ENCODE measurements at regions not wholly inside any gene's neighbourhood (a gene's known extent, or its start where the extent isn't known, plus 50 kb on each side); places are given as distances from the start of the nearest gene placed in this dataset.

DNA sequence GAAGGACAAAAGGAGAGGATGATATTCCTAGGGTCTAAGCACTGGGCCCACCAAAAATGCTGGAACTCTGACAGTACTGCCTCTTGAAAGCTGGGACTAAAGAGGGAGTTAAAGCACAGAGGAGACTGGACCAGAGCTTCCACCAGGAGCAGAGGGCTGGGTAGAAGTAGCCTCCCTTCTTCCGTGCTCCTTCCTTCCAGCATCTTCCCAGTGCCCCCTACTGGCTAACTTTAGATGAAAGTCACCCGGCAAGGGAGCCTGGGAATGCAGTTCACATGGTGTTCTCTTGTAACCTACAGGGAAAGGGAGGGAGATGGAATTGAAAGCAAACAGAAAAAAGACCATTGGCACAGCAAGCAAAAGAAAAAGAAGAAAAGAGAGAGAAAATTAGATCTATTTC, 106.1 kb upstream of the COL8A1 start:
- no peak overlapping the region for H3K4me3 ChIP-seq
- H3K27ac ChIP-seq = no peak overlapping the region
- no peaks in the 10 kb centered on the region for H3K9me3 ChIP-seq
- WGBS, 2 donors (ENCODE audit: low coverage in 1 of 2) = 70 to 79% methylated on average over 1 to 2 of the region's 2 CpGs
- no peaks in the 10 kb centered on the region for H3K27me3 ChIP-seq
- no peak for TF ChIP-seq POLR2AphosphoS5 (IDR thresholded peaks at IDR 0.05)
- no peak for TF ChIP-seq EP300 (IDR thresholded peaks at IDR 0.05)
- no peak for TF ChIP-seq POLR2A (IDR thresholded peaks at IDR 0.05)
- TF ChIP-seq, protein P1, sequence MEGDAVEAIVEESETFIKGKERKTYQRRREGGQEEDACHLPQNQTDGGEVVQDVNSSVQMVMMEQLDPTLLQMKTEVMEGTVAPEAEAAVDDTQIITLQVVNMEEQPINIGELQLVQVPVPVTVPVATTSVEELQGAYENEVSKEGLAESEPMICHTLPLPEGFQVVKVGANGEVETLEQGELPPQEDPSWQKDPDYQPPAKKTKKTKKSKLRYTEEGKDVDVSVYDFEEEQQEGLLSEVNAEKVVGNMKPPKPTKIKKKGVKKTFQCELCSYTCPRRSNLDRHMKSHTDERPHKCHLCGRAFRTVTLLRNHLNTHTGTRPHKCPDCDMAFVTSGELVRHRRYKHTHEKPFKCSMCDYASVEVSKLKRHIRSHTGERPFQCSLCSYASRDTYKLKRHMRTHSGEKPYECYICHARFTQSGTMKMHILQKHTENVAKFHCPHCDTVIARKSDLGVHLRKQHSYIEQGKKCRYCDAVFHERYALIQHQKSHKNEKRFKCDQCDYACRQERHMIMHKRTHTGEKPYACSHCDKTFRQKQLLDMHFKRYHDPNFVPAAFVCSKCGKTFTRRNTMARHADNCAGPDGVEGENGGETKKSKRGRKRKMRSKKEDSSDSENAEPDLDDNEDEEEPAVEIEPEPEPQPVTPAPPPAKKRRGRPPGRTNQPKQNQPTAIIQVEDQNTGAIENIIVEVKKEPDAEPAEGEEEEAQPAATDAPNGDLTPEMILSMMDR (IDR thresholded peaks at IDR 0.05) = peak in 3 of 4 experiments; percentile 16 to 53 (median 32)
- no peak for ATAC-seq
- no peaks in the 10 kb centered on the region for H3K4me1 ChIP-seq
- no peaks in the 10 kb centered on the region for H3K36me3 ChIP-seq

DNA sequence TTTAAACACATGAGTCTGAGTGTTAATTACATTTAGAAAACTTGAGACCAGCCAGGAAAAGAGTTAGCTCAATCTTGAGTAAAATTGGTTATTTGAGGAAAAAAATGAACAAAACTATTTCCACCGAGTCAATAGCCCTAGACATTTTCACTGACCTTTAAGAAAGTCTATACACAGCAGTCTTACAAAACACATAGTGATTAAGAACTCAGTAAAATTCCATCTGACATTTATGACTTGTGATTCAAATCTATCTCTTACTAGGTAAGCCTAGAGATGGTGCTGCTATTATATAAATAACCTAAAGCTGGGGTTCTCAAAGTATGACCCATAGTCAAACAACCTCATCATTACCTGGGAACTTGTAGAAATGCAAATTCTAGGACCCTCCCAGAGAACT, 109.1 kb upstream of the COL8A1 start:
- Histone ChIP-seq H3K27me3 (no peaks in the 10 kb centered on the region), H3K4me3 (no peak overlapping the region), H3K36me3 (no peaks in the 10 kb centered on the region), H3K27ac (no peak overlapping the region), H3K9me3 (no peaks in the 10 kb centered on the region), H3K4me1 (no peaks in the 10 kb centered on the region)
- TF ChIP-seq, protein P1 (IDR thresholded peaks at IDR 0.05) = no peak
- TF ChIP-seq POLR2AphosphoS5 (IDR thresholded peaks at IDR 0.05) = no peak
- no peak for ATAC-seq
- WGBS, 2 donors (ENCODE audit: low coverage in 1 of 2) = 95 to 100% methylated on average over 1 of the region's 1 CpG

DNA sequence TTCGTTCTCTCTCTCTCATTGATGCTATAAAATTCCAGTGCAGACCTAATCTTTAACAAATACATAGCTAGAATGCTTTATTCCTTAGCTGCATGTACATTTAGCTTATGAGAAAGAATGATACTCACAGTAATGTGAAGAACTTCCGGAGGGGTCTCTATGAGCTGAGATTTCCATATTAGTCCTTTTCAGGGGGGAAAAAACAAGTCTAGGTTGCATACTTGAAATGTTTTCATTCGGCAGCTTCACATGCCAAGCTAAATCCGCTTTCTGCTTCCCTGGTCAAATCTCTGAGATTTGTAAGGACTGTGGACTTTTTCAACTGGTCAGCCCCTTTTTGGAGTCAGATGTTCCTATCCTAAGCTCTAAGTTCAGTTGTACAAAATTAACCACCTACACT, 111.5 kb upstream of the COL8A1 start:
- no peak for TF ChIP-seq EP300 (IDR thresholded peaks at IDR 0.05)
- TF ChIP-seq POLR2AphosphoS5 (IDR thresholded peaks at IDR 0.05) = no peak
- TF ChIP-seq, protein P1 (IDR thresholded peaks at IDR 0.05) = no peak
- no peak for TF ChIP-seq POLR2A (IDR thresholded peaks at IDR 0.05)
- Histone ChIP-seq H3K4me1 (no peaks in the 10 kb centered on the region), H3K36me3 (no peaks in the 10 kb centered on the region), H3K27ac (no peak overlapping the region), H3K27me3 (no peaks in the 10 kb centered on the region), H3K9me3 (no peaks in the 10 kb centered on the region), H3K4me3 (no peak overlapping the region)
- WGBS, 2 donors (ENCODE audit: low coverage in 1 of 2) = 51 to 65% methylated on average over 3 to 4 of the region's 4 CpGs
- ATAC-seq = no peak

DNA sequence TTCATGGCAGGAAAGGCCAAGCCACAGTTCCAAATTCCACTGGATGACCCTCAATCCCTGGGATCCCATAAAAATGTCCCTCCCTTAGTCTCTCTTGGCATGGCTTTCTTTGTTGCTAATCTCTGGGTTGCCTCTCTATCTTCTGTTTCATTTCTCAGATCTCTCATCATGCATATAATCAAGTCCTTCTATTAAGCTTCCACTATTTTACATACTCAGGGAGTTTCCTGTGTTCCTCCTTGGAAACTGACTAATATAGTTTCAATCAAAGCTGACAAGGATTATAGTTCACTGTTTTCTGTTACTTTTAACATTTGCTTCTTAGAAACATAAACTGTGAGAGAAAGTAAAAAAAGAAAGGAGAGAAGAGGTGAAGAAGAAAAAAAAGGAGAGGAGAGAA, 113.8 kb upstream of the COL8A1 start:
- H3K27ac ChIP-seq = no peak overlapping the region
- H3K4me3 ChIP-seq = no peak overlapping the region
- H3K4me1 ChIP-seq = no peaks in the 10 kb centered on the region
- no peak for ATAC-seq
- no peaks in the 10 kb centered on the region for H3K9me3 ChIP-seq
- no peaks in the 10 kb centered on the region for H3K36me3 ChIP-seq
- H3K27me3 ChIP-seq = no peaks in the 10 kb centered on the region
- TF ChIP-seq, protein P1 (IDR thresholded peaks at IDR 0.05) = no peak
- TF ChIP-seq POLR2AphosphoS5 (IDR thresholded peaks at IDR 0.05) (no peak), EP300 (IDR thresholded peaks at IDR 0.05) (no peak), POLR2A (IDR thresholded peaks at IDR 0.05) (no peak)

DNA sequence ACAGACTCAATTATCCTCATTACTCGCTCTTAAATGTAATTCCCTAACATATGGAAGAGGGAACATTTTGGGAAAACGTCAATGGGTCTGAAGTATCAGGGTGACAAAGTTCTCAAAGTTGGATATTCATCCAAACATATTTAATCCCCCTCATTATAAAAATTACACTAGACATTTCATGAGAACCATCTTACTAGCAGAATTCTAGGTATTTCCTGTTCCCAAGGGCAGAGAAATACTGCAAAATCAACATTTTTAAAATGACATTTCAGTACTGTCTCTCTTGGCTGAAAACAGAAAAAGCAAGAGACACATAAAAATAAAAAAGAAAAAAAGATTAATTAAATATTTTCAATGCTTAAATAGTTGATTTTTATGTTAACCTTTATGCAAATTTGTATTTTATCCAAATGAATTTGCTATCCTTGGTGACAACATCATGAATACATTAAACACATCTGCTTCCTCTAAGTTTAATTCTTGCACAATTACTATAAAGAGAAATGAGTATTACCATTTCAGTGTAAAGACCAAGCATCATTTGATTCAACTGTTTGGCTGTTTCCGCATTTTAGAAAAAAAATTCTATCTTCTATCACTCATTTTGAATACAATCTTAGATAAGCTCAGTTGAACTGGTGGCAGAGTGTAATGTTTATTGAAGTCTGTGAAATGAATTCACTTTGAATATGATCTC, 114.8 kb upstream of the COL8A1 start:
- no peaks in the 10 kb centered on the region for H3K27me3 ChIP-seq
- H3K9me3 ChIP-seq = no peaks in the 10 kb centered on the region
- H3K36me3 ChIP-seq = no peaks in the 10 kb centered on the region
- TF ChIP-seq POLR2AphosphoS5 (IDR thresholded peaks at IDR 0.05) (no peak), POLR2A (IDR thresholded peaks at IDR 0.05) (no peak), EP300 (IDR thresholded peaks at IDR 0.05) (no peak)
- TF ChIP-seq, protein P1 (IDR thresholded peaks at IDR 0.05) = no peak
- H3K4me3 ChIP-seq = no peak overlapping the region
- WGBS, 2 donors (ENCODE audit: low coverage in 1 of 2) = 81 to 100% methylated on average over 3 of the region's 3 CpGs
- H3K4me1 ChIP-seq = no peaks in the 10 kb centered on the region
- ATAC-seq = no peak
- no peak overlapping the region for H3K27ac ChIP-seq

Data from gastroesophageal sphincter (tissue), 4 donors.